PC-9 (cell line): ENCODE measurements at regions not wholly inside any gene's neighbourhood (a gene's known extent, or its start where the extent isn't known, plus 50 kb on each side); places are given as distances from the start of the nearest gene placed in this dataset.

ENCODE experiments used
- BruUV-seq: library from RNA; stranded (reverse); fragments of 400-500 nt; replicated peaks from 2 replicates; lab custom pipeline; 2021; lab: Mats Ljungman, UMichigan
- CTCF ChIA-PET: fragments of 300-600 bp; sonication (Branson Sonifier 250); formaldehyde crosslinking; loops from one replicate; lab custom pipeline; 2022; ENCODE audit warnings: antibody characterized with exemption; lab: Charles Lee
- POLR2A ChIA-PET: fragments of 300-600 bp; sonication (Branson Sonifier 250); formaldehyde crosslinking; loops from one replicate; lab custom pipeline; 2022; ENCODE audit warnings: antibody characterized with exemption; ENCODE audit not compliant: unreplicated experiment; lab: Charles Lee
- DNase-seq, 2 experiments: peaks; one replicate each; pipeline versions ENCODE4 v3.0.0 to v3.0.0-alpha.2; 2015 to 2022; ENCODE audit warnings: mixed read lengths in 1 of 2
- H2AFZ ChIP-seq: fragments of 200-600 bp; sonication (generic); 2 replicates; pipeline ENCODE4 v1.8.1; 2017; ENCODE audit warnings: antibody characterized with exemption
- H3F3A ChIP-seq: fragments of 200-600 bp; sonication (generic); 2 replicates; pipeline ENCODE4 v1.8.1; 2017; ENCODE audit warnings: antibody characterized with exemption, mild to moderate bottlenecking, low read depth; ENCODE audit not compliant: insufficient read depth
- H3K27ac ChIP-seq: fragments of 200-600 bp; sonication (generic); 2 replicates; pipeline ENCODE4 v1.6.1; 2016; ENCODE audit warnings: mixed run types
- H3K27me3 ChIP-seq: fragments of 200-600 bp; sonication (generic); 2 replicates; pipeline ENCODE4 v1.6.1; 2016; ENCODE audit warnings: low read depth, mixed run types; ENCODE audit not compliant: insufficient read depth
- H3K36me3 ChIP-seq: fragments of 200-600 bp; sonication (generic); 2 replicates; pipeline ENCODE4 v1.6.1; 2016; ENCODE audit warnings: low read depth, mixed run types
- H3K4me1 ChIP-seq: fragments of 200-600 bp; sonication (generic); replicated peaks from 2 replicates; pipeline ENCODE4 v1.6.1; 2016; ENCODE audit warnings: mixed run types; ENCODE audit not compliant: insufficient read depth
- H3K4me2 ChIP-seq: fragments of 200-600 bp; sonication (generic); 2 replicates; pipeline ENCODE4 v1.6.1; 2017; ENCODE audit warnings: mixed run types
- H3K4me3 ChIP-seq: fragments of 200-600 bp; sonication (generic); 2 replicates; pipeline ENCODE4 v1.6.1; 2016; ENCODE audit warnings: mixed run types
- H3K79me2 ChIP-seq: fragments of 200-600 bp; sonication (generic); 2 replicates; pipeline ENCODE4 v1.6.1; 2017; ENCODE audit warnings: low read depth, mixed run types
- H3K9me2 ChIP-seq: fragments of 200-600 bp; sonication (generic); 2 replicates; pipeline ENCODE4 v1.8.1; 2017; ENCODE audit warnings: mild to moderate bottlenecking; ENCODE audit not compliant: insufficient read depth
- H3K9me3 ChIP-seq: fragments of 200-600 bp; sonication (generic); 2 replicates; pipeline ENCODE4 v1.8.1; 2016; ENCODE audit warnings: low read depth; ENCODE audit not compliant: insufficient read depth
- H4K20me1 ChIP-seq: fragments of 200-600 bp; sonication (generic); 2 replicates; pipeline ENCODE4 v1.8.1; 2017; ENCODE audit not compliant: insufficient read depth
- EZH2 ChIP-seq: fragments of 200-600 bp; sonication (generic); IDR thresholded peaks from 2 replicates; pipeline ENCODE4 v1.8.0; 2017; ENCODE audit warnings: antibody characterized with exemption, low read depth
- intact Hi-C: fragments of 100-400 bp; cut with micrococcal nuclease; formaldehyde crosslinking; loops from one replicate; pipeline ENCODE4 v1.10.0; 2022; ENCODE audit not compliant: unreplicated experiment
- TF ChIP-seq, protein P1 (sequence below): fragments of 200-600 bp; sonication (generic); conservative IDR thresholded peaks from 2 replicates; pipeline ENCODE4 v1.6.1; 2017; ENCODE audit warnings: mixed run types, antibody characterized with exemption, mild to moderate bottlenecking, moderate library complexity

DNA sequence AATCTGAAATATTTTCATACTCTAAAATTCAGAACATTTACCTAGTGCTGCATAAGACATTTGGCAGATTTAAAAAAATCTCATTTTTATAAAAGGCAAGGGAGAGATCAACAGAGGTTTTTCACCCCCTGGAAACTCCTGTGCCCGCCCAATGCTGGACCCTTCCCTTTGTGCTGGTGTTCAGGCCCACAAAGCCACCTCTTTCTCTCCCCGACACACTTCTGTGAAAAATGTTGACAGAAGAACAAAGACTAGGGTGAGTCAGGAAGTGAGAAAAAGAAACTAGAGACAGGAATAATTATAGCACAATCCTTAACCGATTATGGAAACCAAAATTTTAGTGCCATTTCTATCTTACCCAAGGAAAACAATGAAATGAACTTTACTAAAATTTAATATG is 197.7 kb upstream of the STXBP6 start:
- H3K9me2 ChIP-seq = no peaks in the 10 kb centered on the region
- H3K27ac ChIP-seq = no peak overlapping the region
- DNase-seq = no peak
- TF ChIP-seq, protein P1, sequence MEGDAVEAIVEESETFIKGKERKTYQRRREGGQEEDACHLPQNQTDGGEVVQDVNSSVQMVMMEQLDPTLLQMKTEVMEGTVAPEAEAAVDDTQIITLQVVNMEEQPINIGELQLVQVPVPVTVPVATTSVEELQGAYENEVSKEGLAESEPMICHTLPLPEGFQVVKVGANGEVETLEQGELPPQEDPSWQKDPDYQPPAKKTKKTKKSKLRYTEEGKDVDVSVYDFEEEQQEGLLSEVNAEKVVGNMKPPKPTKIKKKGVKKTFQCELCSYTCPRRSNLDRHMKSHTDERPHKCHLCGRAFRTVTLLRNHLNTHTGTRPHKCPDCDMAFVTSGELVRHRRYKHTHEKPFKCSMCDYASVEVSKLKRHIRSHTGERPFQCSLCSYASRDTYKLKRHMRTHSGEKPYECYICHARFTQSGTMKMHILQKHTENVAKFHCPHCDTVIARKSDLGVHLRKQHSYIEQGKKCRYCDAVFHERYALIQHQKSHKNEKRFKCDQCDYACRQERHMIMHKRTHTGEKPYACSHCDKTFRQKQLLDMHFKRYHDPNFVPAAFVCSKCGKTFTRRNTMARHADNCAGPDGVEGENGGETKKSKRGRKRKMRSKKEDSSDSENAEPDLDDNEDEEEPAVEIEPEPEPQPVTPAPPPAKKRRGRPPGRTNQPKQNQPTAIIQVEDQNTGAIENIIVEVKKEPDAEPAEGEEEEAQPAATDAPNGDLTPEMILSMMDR = no peak
- TF ChIP-seq EZH2 = no peak
- H3K27me3 ChIP-seq = no peaks in the 10 kb centered on the region
- POLR2A ChIA-PET = no interaction called here
- intact Hi-C loops = no loop called here
- H3F3A ChIP-seq = no peaks in the 10 kb centered on the region
- H3K36me3 ChIP-seq = no peaks in the 10 kb centered on the region
- no TSS peak for BruUV-seq
- H3K79me2 ChIP-seq = no peaks in the 10 kb centered on the region
- no peaks in the 10 kb centered on the region for H3K9me3 ChIP-seq
- CTCF ChIA-PET = no interaction called here
- no peaks in the 10 kb centered on the region for H4K20me1 ChIP-seq
- no peak overlapping the region for H3K4me2 ChIP-seq
- no peak overlapping the region for H3K4me3 ChIP-seq
- H2AFZ ChIP-seq = no peak overlapping the region
- no peaks in the 10 kb centered on the region for H3K4me1 ChIP-seq

DNA sequence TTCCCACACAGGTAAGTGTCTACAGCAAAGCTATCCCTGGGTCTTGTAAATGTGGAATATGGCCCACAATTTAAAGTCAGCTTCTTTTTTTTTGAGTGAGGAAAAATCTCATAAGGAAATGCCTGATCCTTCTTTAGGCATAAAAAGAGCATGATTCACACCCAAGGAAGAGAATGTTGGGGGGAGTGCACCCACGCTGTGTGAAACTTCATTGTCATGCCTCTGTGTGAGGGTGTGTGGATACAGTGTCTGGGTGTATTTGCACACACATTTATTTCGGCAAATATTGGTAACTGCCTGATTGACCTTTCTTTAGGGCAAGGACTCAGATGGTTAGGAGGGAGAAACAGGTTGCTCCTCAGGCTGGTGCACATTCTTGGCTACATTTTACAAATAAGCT is 196.8 kb upstream of the STXBP6 start:
- intact Hi-C loops = no loop called here
- H4K20me1 ChIP-seq = no peaks in the 10 kb centered on the region
- no peaks in the 10 kb centered on the region for H3K9me2 ChIP-seq
- H3K4me2 ChIP-seq = no peak overlapping the region
- TF ChIP-seq EZH2 = no peak
- TF ChIP-seq, protein P1 = no peak
- no peaks in the 10 kb centered on the region for H3K27me3 ChIP-seq
- no peaks in the 10 kb centered on the region for H3K4me1 ChIP-seq
- H2AFZ ChIP-seq = no peak overlapping the region
- POLR2A ChIA-PET = no interaction called here
- H3K4me3 ChIP-seq = no peak overlapping the region
- H3K27ac ChIP-seq = no peak overlapping the region
- DNase-seq = no peak
- no TSS peak for BruUV-seq
- no peaks in the 10 kb centered on the region for H3K79me2 ChIP-seq
- H3K36me3 ChIP-seq = no peaks in the 10 kb centered on the region
- CTCF ChIA-PET = no interaction called here
- no peaks in the 10 kb centered on the region for H3K9me3 ChIP-seq
- H3F3A ChIP-seq = no peaks in the 10 kb centered on the region

DNA sequence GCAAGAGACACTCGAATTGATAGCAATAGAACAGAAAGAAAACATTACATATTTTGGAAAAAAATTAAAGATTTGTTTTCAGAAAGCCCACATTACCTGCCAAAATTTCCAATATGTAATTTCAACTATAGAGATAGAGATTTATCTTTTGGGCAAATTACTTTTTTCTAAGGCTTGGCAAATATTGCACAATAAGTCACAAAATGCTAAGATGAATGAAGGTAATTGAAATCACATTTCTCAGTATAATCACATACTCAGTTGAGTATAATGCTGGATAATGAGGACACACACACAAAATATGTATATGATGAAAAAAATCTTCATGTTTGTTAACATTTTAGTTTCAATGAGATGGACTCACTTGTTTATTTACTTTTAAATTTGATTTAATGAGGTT is 189.2 kb upstream of the STXBP6 start:
- H3K79me2 ChIP-seq = no peaks in the 10 kb centered on the region
- no peak for TF ChIP-seq EZH2
- TF ChIP-seq, protein P1 = no peak
- H2AFZ ChIP-seq = no peak overlapping the region
- no peaks in the 10 kb centered on the region for H4K20me1 ChIP-seq
- no peaks in the 10 kb centered on the region for H3F3A ChIP-seq
- no peaks in the 10 kb centered on the region for H3K36me3 ChIP-seq
- ChIA-PET CTCF (no interaction called here), POLR2A (no interaction called here)
- no peaks in the 10 kb centered on the region for H3K4me1 ChIP-seq
- BruUV-seq = no TSS peak
- H3K4me3 ChIP-seq = no peak overlapping the region
- H3K9me2 ChIP-seq = no peaks in the 10 kb centered on the region
- no peaks in the 10 kb centered on the region for H3K9me3 ChIP-seq
- H3K27ac ChIP-seq = no peak overlapping the region
- no peaks in the 10 kb centered on the region for H3K27me3 ChIP-seq
- DNase-seq = no peak
- no peak overlapping the region for H3K4me2 ChIP-seq
- intact Hi-C loops = loop anchor here (2.0 to 10.0 kb wide), 2 partner anchors 434 to 528 kb away; no protein-coding TSS in a partner anchor
